Calu3 (cell line): ENCODE measurements at regions not wholly inside any gene's neighbourhood (a gene's known extent, or its start where the extent isn't known, plus 50 kb on each side); places are given as distances from the start of the nearest gene placed in this dataset.

Experiments
- BruUV-seq: library from RNA; stranded (reverse); fragments of 400-500 nt; replicated peaks from 2 replicates; lab custom pipeline; 2021; lab: Mats Ljungman, UMichigan
- CTCF ChIA-PET: fragments of 300-600 bp; sonication (Branson Sonifier 250); formaldehyde crosslinking; loops from one replicate; lab custom pipeline; 2022; ENCODE audit warnings: antibody characterized with exemption; lab: Charles Lee
- DNase-seq: peaks from one replicate; pipeline ENCODE4 v3.0.0; 2022
- H3K27ac Mint-ChIP-seq: one replicate; pipeline ENCODE4 v1.8.0; 2022; ENCODE audit warnings: mixed read lengths; ENCODE audit not compliant: unreplicated experiment
- H3K27me3 Mint-ChIP-seq: one replicate; pipeline ENCODE4 v1.8.0; 2022; ENCODE audit warnings: mixed read lengths; ENCODE audit not compliant: unreplicated experiment
- H3K36me3 Mint-ChIP-seq: one replicate; pipeline ENCODE4 v1.8.0; 2022; ENCODE audit warnings: mild to moderate bottlenecking, moderate library complexity, mixed read lengths; ENCODE audit not compliant: insufficient read depth, unreplicated experiment
- H3K4me1 Mint-ChIP-seq: one replicate; pipeline ENCODE4 v1.8.0; 2022; ENCODE audit warnings: mild to moderate bottlenecking, low read depth, mixed read lengths; ENCODE audit not compliant: unreplicated experiment
- H3K4me3 Mint-ChIP-seq: one replicate; pipeline ENCODE4 v1.8.0; 2022; ENCODE audit warnings: mild to moderate bottlenecking, low read depth, moderate library complexity, mixed read lengths; ENCODE audit not compliant: unreplicated experiment
- H3K9me3 Mint-ChIP-seq: one replicate; pipeline ENCODE4 v1.8.0; 2022; ENCODE audit warnings: low read depth, mixed read lengths; ENCODE audit not compliant: unreplicated experiment
- intact Hi-C: fragments of 100-400 bp; cut with micrococcal nuclease; formaldehyde crosslinking; loops from one replicate; pipeline ENCODE4 v1.10.0; 2022; ENCODE audit not compliant: unreplicated experiment
- TF ChIP-seq, protein P1 (sequence below): fragments of 200-600 bp; IDR thresholded peaks from one replicate; pipeline ENCODE4 v1.8.0; 2022; ENCODE audit warnings: antibody characterized with exemption; ENCODE audit not compliant: unreplicated experiment

DNA sequence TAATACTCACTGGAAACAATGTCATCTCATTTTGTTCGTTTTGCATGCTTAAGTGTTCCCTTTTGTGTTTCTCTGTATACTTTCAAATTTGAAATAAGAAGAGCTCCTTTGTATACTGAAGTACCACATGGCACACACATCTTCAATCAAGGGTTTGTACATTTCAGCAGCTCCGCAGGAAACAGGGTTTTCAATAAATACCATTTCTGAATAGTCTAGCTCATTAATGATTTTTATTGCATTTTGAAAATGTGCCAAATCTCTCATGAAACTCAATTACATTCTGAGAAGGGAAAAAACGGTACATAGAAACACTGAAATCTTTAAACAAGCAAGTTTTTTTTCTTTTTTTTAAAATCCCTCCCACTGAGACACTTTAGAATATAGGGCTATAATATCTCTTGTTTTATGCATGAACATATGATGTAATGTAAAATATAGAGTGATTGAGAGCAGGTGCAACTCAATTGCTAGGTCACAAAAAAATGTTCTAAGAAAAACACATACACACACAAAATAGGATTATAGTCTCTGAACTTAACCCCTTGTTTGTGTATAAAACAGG lies 914.2 kb upstream of the PCDH7 start:
- H3K4me1 Mint-ChIP-seq, result no peaks in the 10 kb centered on the region
- no peaks in the 10 kb centered on the region for H3K27me3 Mint-ChIP-seq
- intact Hi-C loops, result no loop called here
- H3K36me3 Mint-ChIP-seq, result no peaks in the 10 kb centered on the region
- peaks cover 7% of the 10 kb centered on the region for H3K9me3 Mint-ChIP-seq
- H3K4me3 Mint-ChIP-seq, result no peak overlapping the region
- no TSS peak for BruUV-seq
- TF ChIP-seq, protein P1, sequence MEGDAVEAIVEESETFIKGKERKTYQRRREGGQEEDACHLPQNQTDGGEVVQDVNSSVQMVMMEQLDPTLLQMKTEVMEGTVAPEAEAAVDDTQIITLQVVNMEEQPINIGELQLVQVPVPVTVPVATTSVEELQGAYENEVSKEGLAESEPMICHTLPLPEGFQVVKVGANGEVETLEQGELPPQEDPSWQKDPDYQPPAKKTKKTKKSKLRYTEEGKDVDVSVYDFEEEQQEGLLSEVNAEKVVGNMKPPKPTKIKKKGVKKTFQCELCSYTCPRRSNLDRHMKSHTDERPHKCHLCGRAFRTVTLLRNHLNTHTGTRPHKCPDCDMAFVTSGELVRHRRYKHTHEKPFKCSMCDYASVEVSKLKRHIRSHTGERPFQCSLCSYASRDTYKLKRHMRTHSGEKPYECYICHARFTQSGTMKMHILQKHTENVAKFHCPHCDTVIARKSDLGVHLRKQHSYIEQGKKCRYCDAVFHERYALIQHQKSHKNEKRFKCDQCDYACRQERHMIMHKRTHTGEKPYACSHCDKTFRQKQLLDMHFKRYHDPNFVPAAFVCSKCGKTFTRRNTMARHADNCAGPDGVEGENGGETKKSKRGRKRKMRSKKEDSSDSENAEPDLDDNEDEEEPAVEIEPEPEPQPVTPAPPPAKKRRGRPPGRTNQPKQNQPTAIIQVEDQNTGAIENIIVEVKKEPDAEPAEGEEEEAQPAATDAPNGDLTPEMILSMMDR, result no peak
- DNase-seq, result no peak
- H3K27ac Mint-ChIP-seq, result no peak overlapping the region
- CTCF ChIA-PET, result no interaction called here

DNA sequence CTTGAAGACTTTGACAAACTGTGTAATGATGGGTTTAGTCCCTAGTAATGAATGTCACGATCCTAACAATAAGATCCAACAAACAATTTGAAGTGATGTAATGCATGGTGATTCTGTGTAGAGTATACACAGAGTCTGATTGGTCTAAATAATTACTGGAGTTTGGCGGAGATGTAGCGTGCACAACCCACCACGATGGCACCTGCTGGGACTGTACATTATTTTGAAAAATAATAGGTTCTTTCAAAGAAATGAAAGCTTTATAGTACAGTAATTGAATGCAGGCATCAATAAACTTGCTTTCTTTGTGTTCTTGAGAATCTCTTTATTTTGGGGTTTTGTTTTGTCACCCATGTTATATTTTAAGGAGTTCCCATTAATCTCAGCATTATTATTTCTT lies 902.2 kb upstream of the PCDH7 start:
- TF ChIP-seq, protein P1, result no peak
- CTCF ChIA-PET, result no interaction called here
- BruUV-seq, result no TSS peak
- no peaks in the 10 kb centered on the region for H3K4me1 Mint-ChIP-seq
- no peaks in the 10 kb centered on the region for H3K27me3 Mint-ChIP-seq
- DNase-seq, result no peak
- H3K9me3 Mint-ChIP-seq, result peaks cover 9% of the 10 kb centered on the region
- intact Hi-C loops, result no loop called here
- no peaks in the 10 kb centered on the region for H3K36me3 Mint-ChIP-seq
- no peak overlapping the region for H3K27ac Mint-ChIP-seq
- no peak overlapping the region for H3K4me3 Mint-ChIP-seq

DNA sequence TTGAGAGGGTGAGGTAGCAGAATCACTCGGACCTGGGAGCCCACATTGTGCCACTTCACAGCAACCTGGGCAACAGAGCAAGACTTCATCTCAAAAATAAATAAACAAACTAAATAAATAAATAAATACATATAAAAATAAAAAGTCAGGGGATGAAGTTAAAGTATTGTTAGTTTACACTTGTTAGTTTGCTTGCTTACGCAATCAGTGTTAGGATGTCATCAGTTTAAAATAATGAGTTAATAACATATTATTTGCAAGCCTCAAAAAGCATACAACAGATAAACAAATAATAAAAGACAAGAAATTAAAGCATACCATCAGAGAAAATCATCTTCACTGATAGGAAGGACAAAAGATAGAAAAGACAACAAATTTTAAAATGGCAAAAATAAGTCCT lies 891.1 kb upstream of the PCDH7 start:
- H3K4me3 Mint-ChIP-seq, result no peak overlapping the region
- no peak for DNase-seq
- no peak overlapping the region for H3K27ac Mint-ChIP-seq
- H3K9me3 Mint-ChIP-seq, result peaks cover 11% of the 10 kb centered on the region
- BruUV-seq, result no TSS peak
- CTCF ChIA-PET, result no interaction called here
- H3K36me3 Mint-ChIP-seq, result no peaks in the 10 kb centered on the region
- no peaks in the 10 kb centered on the region for H3K27me3 Mint-ChIP-seq
- TF ChIP-seq, protein P1, result no peak
- intact Hi-C loops, result no loop called here
- no peaks in the 10 kb centered on the region for H3K4me1 Mint-ChIP-seq

DNA sequence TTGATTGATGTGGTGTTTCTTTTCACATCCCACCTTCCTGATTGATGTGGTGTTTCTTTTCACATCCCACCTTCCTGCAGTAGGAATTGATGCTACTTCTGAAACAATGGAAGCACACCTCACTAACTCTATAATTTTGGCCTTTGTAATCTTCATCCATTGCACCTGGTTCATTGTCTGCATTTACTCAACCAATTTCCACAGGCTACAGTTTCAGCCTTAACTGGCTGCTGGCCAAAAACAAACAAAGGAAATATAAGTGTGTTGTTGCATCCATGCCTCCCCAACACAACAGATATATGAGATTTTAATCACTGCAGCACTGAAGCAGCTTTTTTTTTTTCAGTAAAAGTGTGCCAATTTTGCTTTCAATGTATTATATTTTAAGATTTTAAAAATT lies 867.6 kb upstream of the PCDH7 start:
- CTCF ChIA-PET, result no interaction called here
- Mint-ChIP-seq H3K9me3 (no peaks in the 10 kb centered on the region), H3K4me3 (no peak overlapping the region), H3K4me1 (no peaks in the 10 kb centered on the region), H3K36me3 (no peaks in the 10 kb centered on the region), H3K27ac (no peak overlapping the region), H3K27me3 (no peaks in the 10 kb centered on the region)
- no peak for DNase-seq
- intact Hi-C loops, result no loop called here
- TF ChIP-seq, protein P1, result no peak
- no TSS peak for BruUV-seq
